ENCODE measurements at regions not wholly inside any gene's neighbourhood (a gene's known extent, or its start where the extent isn't known, plus 50 kb on each side); places are given as distances from the start of the nearest gene placed in this dataset.

DNA sequence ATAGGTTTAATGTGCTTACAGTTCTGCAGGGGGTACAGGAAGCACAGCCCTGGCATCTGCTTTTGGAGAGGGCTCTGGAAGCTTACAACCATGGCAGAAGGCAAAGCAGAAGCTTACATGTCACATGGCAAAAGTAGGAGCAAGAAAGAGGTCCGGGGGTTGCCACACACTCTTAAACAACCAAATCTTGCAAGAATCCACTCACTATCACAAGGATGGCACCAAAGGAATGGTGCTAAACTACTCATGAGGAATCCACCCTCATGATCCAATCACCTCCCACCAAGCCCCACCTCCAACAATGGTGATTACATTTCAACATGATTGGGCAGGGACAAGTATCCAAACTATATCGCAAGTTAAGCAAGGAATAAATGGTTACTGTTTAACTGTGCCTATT lies 255.8 kb upstream of the AVPR1A start:
- no peak overlapping the region for H3K4me3 ChIP-seq (ENCODE audit: low read length)
- no peak for DNase-seq (ENCODE audit: low read depth)
- TF ChIP-seq, protein P1, sequence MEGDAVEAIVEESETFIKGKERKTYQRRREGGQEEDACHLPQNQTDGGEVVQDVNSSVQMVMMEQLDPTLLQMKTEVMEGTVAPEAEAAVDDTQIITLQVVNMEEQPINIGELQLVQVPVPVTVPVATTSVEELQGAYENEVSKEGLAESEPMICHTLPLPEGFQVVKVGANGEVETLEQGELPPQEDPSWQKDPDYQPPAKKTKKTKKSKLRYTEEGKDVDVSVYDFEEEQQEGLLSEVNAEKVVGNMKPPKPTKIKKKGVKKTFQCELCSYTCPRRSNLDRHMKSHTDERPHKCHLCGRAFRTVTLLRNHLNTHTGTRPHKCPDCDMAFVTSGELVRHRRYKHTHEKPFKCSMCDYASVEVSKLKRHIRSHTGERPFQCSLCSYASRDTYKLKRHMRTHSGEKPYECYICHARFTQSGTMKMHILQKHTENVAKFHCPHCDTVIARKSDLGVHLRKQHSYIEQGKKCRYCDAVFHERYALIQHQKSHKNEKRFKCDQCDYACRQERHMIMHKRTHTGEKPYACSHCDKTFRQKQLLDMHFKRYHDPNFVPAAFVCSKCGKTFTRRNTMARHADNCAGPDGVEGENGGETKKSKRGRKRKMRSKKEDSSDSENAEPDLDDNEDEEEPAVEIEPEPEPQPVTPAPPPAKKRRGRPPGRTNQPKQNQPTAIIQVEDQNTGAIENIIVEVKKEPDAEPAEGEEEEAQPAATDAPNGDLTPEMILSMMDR (conservative IDR thresholded peaks at IDR 0.05; ENCODE audit: low read depth, low read length): no peak

DNA sequence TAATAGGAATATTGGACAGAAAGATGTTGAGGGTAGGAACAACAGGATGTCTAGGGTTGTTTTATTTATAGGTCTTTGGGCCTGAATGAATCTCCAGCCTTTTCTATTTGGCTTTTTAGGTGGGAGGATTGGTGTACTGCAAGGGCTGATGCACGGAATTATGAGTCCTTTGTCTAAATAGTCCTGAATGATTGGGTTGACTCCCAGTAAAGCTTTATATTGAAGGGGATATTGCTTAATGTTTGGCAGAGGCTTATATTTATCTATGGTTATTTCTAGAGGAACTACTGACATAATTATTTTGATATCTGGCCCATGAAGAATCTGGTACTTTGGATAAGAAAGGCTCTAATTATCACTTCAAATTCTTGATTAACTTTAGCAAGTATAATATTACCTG lies 253.6 kb upstream of the AVPR1A start:
- H3K4me3 ChIP-seq (ENCODE audit: low read length): no peak overlapping the region
- TF ChIP-seq, protein P1 (conservative IDR thresholded peaks at IDR 0.05; ENCODE audit: low read depth, low read length): no peak
- DNase-seq (ENCODE audit: low read depth): no peak

DNA sequence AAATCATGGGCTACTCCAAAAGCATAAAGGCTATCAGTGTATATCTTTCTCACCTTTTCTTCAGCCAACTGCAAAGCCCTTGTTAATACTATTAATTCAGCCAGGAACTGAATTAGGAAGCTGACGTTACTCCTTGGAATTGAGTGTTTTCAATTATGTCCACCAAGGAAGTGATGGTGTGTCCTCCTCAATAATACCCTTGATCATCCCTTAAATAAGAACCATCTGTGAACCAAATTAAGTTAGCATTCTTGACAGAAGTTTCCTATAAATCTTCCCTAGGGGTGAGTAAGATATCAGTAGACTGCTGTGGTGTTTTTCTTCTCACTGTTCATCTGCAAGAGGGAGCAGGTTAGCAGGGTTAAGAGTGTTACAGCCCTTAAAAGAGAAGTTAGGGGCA lies 252.3 kb upstream of the AVPR1A start:
- H3K4me3 ChIP-seq (ENCODE audit: low read length): no peak overlapping the region
- DNase-seq (ENCODE audit: low read depth): no peak
- TF ChIP-seq, protein P1 (conservative IDR thresholded peaks at IDR 0.05; ENCODE audit: low read depth, low read length): no peak

DNA sequence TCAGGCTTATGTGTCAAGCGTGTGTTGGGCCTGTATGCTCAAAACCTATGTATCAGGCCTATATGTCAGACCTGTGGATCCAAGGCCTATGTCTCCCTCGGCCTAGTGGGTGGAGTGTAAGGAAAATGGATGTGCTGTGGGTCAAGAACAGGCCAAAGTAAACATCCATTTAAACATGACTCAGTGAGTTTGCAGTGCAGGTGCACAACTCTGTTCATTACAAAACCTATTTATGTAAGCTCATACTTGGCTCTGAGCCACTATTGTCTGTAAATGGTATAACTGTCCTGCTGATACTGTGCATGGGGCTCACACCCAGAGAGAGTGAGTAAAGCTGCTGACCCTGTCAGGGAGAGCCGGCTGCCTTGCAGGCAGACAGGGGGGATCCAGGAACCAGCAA lies 249.7 kb upstream of the AVPR1A start:
- peak; percentile 43 for DNase-seq (ENCODE audit: low read depth)
- H3K4me3 ChIP-seq (ENCODE audit: low read length): no peak overlapping the region
- TF ChIP-seq, protein P1 (conservative IDR thresholded peaks at IDR 0.05; ENCODE audit: low read depth, low read length): no peak

DNA sequence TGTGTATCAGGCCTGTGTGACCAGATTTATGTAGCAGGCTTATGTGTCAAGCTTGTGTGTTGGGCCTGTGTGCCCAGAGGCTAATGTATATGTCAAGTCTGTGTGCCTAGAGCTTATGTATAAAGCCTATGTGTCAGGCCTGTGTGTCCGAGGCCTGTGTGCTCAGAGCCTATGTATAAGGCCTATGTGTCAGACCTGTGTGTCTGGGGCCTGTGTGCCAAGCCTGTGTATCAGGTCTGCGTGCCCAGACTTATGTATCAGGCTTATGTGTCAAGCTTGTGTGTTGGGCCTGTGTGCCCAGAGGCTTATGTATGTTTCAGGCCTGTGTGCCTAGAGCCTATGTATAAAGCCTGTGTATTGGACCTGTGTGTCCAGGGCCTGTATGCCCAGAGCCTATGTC lies 249.3 kb upstream of the AVPR1A start:
- TF ChIP-seq, protein P1 (conservative IDR thresholded peaks at IDR 0.05; ENCODE audit: low read depth, low read length): no peak
- H3K4me3 ChIP-seq (ENCODE audit: low read length): no peak overlapping the region
- no peak for DNase-seq (ENCODE audit: low read depth)

DNA sequence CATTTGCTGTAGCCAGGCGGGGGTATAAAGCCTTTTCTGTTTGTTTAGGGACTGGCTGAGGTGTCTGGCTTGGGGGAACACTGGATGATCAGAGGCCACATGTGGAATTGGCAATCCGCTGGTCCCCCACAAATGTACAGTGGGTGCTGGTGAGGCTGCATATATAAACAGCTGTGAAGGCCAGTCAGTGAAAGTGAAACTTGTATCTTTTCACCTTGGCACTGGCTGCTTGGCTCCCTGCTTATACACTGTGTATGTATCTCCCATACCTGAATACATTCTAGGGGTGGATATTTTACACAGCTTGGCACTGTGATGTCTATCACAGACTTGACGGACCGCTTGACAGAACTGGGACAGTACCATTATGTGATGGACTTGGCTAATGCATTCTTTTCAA lies 246.8 kb upstream of the AVPR1A start:
- H3K4me3 ChIP-seq (ENCODE audit: low read length): no peak overlapping the region
- TF ChIP-seq, protein P1 (conservative IDR thresholded peaks at IDR 0.05; ENCODE audit: low read depth, low read length): no peak
- DNase-seq (ENCODE audit: low read depth): no peak

DNA sequence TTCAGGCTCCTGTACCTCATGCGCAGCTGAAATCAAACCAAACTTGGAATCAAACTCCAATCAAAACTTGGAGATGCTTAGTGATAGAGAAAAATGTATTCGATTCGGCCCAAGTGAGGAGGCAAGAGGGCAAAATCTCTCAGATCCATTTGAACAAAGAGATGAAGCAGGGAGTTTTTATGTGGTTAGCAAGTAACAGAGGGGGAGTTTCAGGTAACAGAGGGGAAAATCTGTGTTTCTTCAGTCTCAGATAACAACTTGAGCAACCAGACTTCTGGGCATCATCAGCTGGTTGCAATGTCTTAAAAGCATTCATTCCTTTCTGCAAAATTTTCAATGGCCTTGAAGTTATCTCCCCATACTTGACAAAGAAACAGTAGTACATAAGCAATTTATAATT lies 245.1 kb upstream of the AVPR1A start:
- H3K4me3 ChIP-seq (ENCODE audit: low read length): no peak overlapping the region
- TF ChIP-seq, protein P1 (conservative IDR thresholded peaks at IDR 0.05; ENCODE audit: low read depth, low read length): no peak
- no peak for DNase-seq (ENCODE audit: low read depth)

Data from retinal pigment epithelial cell (primary cell).